ENCODE measurements at regions not wholly inside any gene's neighbourhood (a gene's known extent, or its start where the extent isn't known, plus 50 kb on each side); places are given as distances from the start of the nearest gene placed in this dataset.
"Not testable (repeated sequence)": the region's sequence is repeated elsewhere in the genome, so short reads cannot be mapped to it uniquely, and the experiment has no call there.

DNA sequence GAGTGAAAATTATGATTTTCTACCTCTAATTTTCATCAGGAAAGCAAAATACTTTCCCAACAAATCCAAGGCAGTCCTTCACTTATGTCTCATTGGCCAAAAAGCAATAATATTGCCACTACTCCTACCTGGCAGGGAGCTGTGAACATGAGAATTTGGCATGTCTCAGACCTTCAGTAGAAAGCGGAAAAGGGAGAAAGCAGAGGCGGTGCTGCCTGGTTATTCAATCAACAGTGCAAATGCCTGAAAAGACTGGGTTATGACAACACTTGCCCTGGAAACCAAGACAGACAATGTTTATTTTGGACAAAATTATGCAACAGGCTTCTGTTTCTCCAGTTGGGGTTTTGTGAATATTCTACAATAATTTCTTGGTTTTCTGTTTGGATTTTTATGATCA lies 194.4 kb downstream of the TAF11L14 start:
- no peak for DNase-seq (ENCODE audit: low read depth)

GRCh38 chr5:17829456-17829855 lies 195.2 kb downstream of the TAF11L14 start:
- DNase-seq (ENCODE audit: low read depth) = no peak

GRCh38 chr5:17831279-17831678 lies 197.0 kb downstream of the TAF11L14 start:
- DNase-seq (ENCODE audit: low read depth) = no peak

DNA sequence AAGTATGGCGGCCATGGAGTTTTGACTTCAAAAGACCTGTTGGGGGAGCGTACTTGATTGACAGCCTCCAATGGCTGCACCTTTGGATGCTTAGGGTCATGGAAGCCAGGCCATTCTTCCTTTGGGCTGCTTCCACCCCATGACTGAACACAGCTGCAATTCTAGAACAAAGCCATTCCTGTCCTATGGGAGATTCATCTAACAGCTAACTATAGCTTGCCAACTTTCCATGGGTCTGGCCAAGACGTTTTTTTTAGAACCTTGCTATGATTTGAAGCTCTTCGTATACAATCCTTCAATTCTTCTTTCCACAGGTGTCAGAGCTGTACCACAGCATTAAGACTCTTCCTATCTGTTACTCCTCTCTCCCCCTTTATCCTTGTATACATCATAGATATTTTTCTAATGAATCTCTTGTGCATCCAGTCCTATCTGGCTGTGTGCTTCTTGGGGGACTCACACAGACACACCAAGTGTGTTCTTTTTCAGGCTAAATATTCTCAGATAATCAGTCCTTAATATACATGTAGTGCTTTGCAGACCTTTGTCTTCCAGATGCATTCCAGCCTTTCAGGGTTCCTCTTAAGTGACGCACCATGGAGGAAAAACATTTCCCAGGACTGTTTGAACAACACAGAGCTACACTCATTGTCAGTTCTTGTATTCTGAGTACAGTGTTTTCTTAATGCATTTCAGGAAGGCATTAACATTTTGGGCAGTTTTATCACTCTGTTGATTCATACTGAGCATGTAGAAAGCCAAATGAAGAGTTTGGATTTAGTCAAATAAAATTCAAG lies 198.9 kb downstream of the TAF11L14 start:
- no peak for DNase-seq (ENCODE audit: low read depth)

DNA sequence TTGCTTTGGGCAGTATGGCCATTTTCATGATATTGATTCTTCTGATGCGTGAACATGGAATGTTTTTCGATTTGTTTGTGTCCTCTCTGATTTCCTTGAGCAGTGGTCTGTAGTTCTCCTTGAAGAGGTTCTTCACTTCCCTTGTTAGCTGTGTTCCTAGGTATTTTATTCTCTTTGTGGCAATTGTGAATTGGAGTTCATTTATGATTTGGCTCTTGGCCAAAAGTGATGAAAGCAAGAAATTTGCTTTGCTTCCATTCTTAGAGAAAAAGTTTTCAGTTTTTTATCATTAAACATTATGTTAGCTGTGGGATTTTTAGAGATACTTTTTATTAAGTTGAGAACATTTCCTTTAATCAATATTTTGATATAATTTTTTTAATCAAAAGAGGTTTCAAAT lies 203.5 kb downstream of the TAF11L14 start:
- no peak for DNase-seq (ENCODE audit: low read depth)

GRCh38 chr5:17838469-17838868 lies 204.2 kb downstream of the TAF11L14 start:
- no peak for DNase-seq (ENCODE audit: low read depth)

GRCh38 chr5:17839848-17840247 lies 205.6 kb downstream of the TAF11L14 start:
- no peak for DNase-seq (ENCODE audit: low read depth)

DNA sequence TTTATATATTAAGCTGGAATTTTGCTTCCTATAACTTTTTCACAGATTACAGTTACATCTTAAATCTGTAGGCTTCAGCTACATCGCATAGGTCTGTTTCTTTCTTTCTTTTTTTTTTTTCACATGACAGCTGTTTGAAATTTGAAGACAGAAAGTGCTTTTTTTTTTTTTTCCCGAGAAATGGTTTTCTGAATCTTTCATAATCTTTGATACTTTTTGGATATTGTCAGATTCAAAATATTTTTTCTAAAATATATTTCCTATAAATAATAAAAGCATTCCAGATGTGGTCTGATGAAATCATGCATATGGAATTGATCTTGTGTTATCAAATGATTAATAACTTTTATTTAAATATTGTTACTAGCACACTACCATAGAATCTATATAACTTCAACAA lies 212.2 kb downstream of the TAF11L14 start:
- no peak for DNase-seq (ENCODE audit: low read depth)

DNA sequence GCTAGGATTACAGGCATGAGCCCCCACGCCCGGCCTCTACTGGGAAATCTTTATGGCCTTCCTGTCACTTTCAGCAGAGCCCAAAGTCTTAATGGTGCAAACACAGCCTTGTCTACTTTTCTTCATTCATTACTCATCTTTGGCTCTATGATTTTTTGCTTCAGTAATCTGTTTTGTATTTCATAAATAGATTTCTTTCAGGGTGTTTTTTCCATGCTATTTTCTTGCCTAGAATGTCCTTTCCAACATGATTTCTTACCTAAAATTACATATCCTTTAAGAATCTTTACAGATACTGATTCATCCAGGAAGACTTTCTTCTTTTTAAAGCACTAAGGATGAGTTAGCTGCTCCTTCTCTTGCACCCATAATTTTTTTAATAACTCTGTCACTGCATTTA lies 213.0 kb downstream of the TAF11L14 start:
- DNase-seq (ENCODE audit: low read depth) = no peak

DNA sequence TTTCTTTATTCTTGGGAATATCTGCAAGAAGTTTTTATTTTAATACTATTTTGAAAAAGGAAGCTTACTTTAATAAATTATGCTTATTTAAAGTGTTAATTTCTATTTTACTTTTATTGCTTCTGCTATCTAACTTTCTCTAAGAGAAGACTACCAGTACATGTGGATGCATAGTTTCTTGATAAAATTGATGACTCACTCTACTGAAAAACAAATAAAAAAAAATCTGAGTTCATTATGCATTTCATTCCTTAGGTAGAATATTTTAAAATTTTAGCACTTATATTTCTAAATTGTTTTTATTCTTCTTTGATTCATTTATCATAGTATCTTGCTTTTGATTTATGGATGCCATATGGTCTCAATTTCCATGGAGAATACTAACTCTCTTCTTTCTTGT lies 217.9 kb downstream of the TAF11L14 start:
- DNase-seq (ENCODE audit: low read depth) = no peak

- DNase-seq (ENCODE audit: low read depth) = no peak
These were observed 218.5 kb downstream of the TAF11L14 start for GRCh38 chr5:17852740-17853139.

- DNase-seq (ENCODE audit: low read depth) = no peak
These were observed 220.6 kb downstream of the TAF11L14 start for GRCh38 chr5:17854901-17855300.

GRCh38 chr5:17860660-17861315 lies 226.5 kb downstream of the TAF11L14 start:
- peak; percentile 49 for DNase-seq (ENCODE audit: low read depth)

DNA sequence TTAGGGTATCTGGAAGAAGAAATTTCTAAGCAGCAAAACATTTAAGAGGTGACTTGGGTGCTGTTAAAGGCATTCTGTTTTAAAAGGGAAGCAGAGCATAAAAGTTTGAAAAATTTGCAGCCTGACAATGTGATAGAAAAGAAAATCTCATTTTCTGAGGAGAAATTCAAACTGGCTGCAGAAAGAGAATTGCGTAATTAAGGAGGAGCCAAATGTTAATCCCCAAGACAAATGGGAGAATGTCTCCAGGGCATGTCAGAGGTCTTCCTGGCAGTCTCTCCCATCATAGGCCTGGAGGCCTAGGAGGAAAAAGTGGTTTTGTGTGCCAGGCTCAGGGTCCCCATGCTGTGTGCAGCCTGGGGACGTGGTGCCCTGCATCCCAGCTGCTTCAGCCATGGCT lies 230.6 kb downstream of the TAF11L14 start:
- DNase-seq (ENCODE audit: low read depth) = not testable (repeated sequence)

DNA sequence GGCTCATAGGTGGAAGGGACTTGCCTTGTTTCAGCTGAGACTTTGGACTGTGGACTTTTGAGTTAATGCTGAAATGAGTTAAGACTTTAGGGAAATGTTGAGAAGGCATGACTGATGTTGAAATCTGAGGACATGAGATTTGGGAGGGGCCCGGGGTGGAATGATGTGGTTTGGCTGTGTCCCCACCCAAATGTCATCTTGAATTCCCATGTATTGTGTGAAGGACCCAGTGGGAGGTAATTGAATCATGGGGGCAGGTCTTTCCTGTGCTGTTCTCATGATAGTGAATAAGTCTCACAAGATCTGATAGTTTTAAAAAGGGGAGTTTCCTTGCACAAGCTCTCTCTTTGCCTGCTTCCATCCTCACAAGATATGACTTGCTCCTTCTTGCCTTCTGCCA lies 231.7 kb downstream of the TAF11L14 start:
- DNase-seq (ENCODE audit: low read depth) = not testable (repeated sequence)

DNA sequence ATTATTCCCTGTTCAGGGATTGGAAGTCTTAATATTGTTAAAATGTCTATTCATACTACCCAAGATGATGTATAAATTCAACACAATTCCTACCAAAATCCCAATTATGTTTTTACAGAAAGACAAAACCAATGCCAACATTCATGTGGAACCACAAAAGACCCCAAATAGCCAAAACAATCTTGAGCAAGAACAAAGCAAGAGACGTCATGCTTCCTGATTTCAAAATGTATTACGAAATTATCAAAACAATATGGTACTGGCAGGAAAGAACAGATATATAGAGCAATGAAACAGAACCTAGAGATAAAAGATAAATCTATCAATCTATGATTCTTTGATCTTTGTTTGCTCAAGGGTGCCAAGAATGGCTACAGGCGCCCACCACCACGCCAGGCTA lies 237.9 kb downstream of the TAF11L14 start:
- no peak for DNase-seq (ENCODE audit: low read depth)

GRCh38 chr5:17878541-17878940 lies 244.3 kb downstream of the TAF11L14 start:
- DNase-seq (ENCODE audit: low read depth) = no peak

DNA sequence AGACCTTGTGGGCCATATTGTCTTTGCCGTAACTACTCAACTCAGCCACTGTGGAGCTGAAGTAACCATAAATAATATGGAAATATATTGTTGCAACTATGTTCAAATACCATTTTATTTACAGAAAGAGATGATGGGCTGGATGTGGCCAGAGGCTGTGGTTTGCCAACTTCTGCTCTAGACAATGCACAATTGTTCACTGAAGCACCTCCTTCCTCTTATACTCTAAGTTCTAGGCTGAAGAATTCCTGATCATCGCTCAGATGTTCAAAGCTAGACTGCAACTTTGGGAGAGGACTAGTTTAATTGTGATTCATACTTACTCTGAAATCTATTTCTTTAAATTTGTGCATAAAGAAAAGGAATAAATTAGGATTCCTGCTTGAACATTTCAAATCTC lies 245.0 kb downstream of the TAF11L14 start:
- DNase-seq (ENCODE audit: low read depth) = no peak

GRCh38 chr5:17880869-17881268 lies 246.6 kb downstream of the TAF11L14 start:
- no peak for DNase-seq (ENCODE audit: low read depth)

DNA sequence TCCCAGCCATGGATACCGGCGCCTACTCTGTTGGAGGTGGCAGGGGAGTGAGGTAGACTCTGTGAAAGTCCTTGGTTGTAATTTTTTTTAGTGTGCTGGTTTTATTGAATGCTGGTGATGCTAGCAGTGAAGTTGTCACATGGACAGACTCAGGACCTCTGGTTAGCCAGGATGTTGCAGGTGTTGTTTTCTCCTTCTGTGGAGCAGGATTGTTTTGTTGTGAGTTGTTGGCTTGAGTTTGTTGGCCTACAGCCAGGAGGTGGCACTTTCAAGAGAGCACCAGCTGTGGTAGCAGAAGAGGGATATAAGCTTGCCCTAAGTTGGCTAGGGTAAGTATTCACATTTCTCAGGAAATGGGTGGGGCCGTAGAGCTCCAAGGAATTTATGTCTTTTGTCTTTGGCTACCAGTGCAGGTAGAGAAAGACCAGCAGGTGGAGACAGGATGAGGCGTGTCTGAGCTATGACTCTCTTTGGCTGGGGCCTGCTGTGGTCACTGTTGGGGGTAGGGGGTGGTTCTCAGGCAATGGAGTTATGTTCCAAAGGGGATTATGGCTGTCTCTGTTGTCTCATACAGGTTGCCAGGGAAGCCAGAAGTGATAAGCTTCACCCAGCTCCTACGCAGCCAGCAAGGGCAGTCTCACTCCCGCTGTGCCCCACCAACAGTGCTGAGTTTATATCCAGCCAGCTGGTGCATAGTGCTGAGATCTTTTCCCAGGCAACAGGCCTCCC lies 248.7 kb downstream of the TAF11L14 start:
- no peak for DNase-seq (ENCODE audit: low read depth)

- no peak for DNase-seq (ENCODE audit: low read depth)
These were observed 253.9 kb downstream of the TAF11L14 start for GRCh38 chr5:17888155-17888554.

GRCh38 chr5:17890501-17890900 lies 256.2 kb downstream of the TAF11L14 start:
- DNase-seq (ENCODE audit: low read depth) = no peak

- no peak for DNase-seq (ENCODE audit: low read depth)
These were observed 257.6 kb downstream of the TAF11L14 start for GRCh38 chr5:17891881-17892280.

Measured in HS-27A (cell line).